ENCODE measurements at regions not wholly inside any gene's neighbourhood (a gene's known extent, or its start where the extent isn't known, plus 50 kb on each side); places are given as distances from the start of the nearest gene placed in this dataset.

DNA sequence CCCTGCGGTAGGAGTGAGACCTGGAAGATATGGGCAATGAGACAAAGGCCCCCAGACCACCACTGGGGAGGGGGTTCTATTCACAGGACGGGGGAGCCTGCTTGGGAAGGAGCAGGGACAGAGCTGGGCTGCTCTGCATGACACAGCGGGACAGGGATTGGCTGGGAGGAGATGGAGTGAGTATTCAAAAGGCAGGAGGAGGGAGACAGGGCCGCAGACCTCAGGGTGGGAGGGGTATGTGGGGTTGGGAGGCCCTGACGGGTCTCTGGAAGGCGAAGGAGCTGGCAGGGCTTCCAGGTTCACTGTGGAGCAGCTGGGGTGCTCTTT is 60.8 kb upstream of the RPS6KA2 start:
- no peak for DNase-seq

DNA sequence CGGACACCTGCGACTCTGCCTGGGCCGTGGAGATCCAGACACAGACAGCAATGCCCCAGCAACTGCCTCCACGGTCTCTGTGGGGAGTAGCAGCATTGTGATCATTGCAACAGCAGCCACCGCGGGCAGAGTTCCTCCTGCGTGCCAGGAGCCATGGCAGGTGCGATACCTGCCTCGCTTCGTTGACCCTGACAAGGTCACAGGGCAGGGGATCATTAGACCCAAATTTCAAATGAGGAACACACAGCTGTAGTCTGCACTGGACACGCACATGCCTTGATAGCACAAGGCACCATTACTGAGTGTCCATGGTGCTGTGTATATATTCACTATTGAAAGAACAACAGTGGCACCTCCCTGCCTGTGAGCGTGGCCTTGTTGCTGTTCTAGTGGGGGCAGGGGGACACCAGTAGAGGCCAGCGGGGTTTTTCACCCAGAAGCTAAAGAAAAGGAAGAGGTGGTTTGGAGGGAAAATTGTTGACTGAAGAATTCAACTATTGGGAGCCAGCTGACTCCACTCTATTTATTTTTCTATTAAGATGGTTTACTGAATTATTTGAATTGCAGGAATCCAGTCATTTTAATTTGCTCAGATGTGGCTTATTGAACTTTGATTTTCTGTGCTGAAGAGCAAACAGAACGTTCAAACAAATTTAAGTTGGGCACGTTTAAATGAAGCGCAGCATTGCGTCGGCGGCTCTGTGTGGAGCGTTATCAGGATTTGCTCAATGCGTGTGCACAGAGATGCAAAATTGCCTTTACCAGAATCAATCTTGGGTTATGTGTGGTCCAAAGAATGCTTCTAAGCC is 60.2 kb upstream of the RPS6KA2 start:
- no peak for DNase-seq

DNA sequence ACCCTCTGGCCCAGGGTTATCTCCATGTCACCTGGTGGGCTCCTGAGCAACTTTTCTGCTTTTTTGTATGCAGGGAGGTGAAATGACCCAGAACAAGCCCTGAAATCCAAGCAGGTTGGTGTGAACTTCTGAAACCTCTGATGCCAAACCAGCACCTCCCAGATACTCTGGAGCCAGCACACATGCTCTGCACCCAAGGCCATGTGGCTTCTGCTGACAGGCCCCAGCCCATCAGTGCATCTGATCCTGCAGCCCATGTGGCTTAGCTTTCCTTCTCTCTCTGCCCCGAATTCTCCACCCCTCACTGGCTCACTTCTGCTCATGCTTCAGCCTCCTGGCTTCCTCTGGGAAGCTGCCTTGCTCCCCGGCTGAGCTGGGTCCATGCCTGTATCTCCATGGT is 59.3 kb upstream of the RPS6KA2 start:
- DNase-seq, result no peak

DNA sequence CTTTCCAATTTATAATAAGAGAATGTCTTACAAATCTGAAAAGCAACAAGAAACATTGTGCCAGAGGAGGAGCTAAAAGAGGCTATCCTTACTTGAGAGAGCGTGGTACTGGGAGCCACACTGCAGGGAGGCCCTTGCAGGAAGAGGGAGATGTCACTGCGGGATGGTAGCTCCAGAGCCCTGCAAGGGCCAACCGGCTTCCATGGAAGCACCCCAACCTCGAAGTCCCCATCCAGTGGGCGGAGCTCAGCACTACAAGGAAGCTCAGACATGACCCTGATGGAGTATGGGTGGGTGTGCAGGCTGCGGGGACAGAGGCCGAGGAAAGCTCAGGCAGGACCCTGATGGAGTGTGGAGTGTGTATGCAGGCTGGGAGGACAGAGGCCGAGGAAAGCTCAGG is 57.8 kb upstream of the RPS6KA2 start:
- DNase-seq, result no peak

DNA sequence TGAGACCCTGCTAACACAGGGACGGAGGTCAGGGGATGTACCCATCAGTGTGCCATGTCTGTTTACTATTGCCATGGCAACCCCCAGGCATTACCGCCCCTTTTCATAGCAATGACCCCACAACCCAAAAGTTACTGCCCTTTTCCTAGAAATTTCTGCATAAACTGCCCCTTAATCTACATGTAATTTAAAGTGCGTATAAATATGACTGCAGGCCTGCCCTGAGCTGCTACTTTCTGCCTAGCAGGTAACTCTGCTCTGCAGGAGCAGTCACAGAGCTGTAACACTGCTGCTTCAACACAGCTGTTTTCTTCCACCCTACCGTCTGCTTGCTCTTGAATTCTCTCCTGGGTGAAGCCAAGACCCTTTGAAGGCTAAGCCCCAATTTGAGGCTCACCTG is 57.1 kb upstream of the RPS6KA2 start:
- DNase-seq, result no peak

DNA sequence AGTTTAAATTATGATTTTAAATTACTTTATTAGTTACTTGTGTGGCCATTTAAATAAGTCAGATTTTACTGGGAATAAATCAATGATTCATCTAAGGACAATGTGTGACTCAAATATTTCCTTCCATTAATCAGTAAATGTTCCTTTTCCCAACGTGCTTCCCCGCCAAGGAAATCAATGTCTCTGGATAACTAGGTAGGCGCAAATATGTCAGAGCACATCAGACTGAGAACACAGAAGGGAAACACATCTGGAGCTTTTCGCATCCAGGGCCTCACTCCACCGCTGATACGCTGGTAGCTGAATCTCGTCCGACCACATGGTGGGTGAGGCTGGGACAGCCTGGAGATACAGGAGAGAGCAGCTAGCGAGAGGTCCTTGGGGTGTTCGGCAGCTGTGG is 56.4 kb upstream of the RPS6KA2 start:
- no peak for DNase-seq

DNA sequence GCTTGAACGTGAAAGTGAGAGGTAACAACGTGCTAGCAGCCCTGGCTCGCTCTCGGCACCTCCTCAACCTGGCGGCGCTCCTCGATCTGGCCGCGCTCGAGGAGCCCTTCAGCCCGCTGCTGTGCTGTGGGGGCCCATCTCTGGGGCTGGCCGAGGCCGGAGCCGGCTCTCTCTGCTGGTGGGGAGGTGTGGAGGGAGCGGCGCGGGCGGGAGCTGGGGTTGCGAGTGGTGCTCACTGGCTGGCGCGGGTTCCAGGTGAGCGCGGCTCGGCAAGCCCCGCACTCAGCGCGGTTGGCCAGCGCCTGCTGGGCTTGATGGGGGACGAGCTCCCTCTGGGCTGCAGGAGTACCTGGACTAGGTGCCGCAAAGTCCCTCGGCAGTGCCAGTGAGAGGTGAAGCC is 52.5 kb upstream of the RPS6KA2 start:
- no peak for DNase-seq

DNA sequence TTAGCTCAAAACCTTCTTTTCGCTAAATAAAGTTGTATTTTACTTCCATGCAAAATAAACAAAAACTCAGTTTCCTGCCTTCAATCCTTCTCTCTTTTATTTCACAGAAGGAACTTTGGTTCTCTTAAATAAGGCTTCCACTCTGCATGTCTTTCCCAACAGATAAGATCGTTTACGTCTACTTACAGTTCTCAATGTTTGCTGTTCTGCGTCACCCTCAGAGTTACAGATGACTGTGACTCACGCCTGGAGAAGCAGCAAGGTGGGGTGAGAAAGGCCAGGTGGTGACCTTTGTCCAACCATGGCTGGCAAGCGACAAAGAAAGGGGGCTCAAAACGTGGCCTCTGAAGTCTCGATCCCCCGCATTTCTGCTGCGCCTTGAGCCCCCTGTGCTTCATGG is 51.4 kb upstream of the RPS6KA2 start:
- no peak for DNase-seq

DNA sequence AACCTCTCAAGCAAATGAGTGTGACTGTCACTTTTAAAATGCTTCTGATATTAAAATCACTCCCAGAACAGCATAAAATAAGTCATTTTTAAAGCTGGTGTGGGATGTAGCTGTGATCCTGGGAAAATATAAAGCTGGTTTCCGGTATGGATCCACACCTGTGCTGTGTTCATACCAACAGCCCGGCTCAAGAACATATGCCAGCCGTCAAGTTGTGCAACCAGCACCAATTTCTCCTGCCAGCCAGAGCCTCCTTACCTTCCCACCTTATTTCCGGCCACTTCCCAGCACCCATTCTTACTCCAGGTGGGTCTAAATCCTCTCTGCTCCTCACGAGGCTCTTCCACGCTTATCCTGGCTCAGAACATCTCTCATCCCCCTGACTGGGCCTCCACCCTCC is 50.9 kb upstream of the RPS6KA2 start:
- no peak for DNase-seq

Data from NCI-H526 treated with DMSO at 0.1 percent for 48 hours (cell line).